Activated CD4-positive, alpha-beta memory T cell treated with anti-CD3 and anti-CD28 coated beads, Interleukin-2, amount 10 ng/mL, durations not matched to agents 7 days and 5 days (primary cell): ENCODE measurements at regions not wholly inside any gene's neighbourhood (a gene's known extent, or its start where the extent isn't known, plus 50 kb on each side); places are given as distances from the start of the nearest gene placed in this dataset.
A peak's percentile ranks its signal among the peaks of the same experiment; 100 is the strongest.

Experiments used
- CTCF ChIA-PET: fragments of 350-600 bp; sonication (Branson Sonifier 250); formaldehyde crosslinking; loops from one replicate; lab custom pipeline; 2021; ENCODE audit warnings: antibody characterized with exemption, inconsistent platforms; lab: Charles Lee
- POLR2A ChIA-PET: fragments of 350-600 bp; sonication (Branson Sonifier 250); formaldehyde crosslinking; loops from one replicate; lab custom pipeline; 2021; ENCODE audit warnings: antibody characterized with exemption; lab: Charles Lee
- DNase-seq: peaks from one replicate; pipeline ENCODE4 v3.0.0-alpha.2; 2020
- H3K27ac Mint-ChIP-seq: one replicate; pipeline ENCODE4 v1.8.0; 2021; ENCODE audit warnings: mild to moderate bottlenecking, mixed read lengths
- H3K27me3 Mint-ChIP-seq: one replicate; pipeline ENCODE4 v1.8.0; 2021; ENCODE audit warnings: mixed read lengths
- H3K36me3 Mint-ChIP-seq: one replicate; pipeline ENCODE4 v1.8.0; 2021; ENCODE audit warnings: low read depth, mixed read lengths
- H3K4me1 Mint-ChIP-seq: one replicate; pipeline ENCODE4 v1.8.0; 2021; ENCODE audit warnings: mixed read lengths
- H3K4me3 Mint-ChIP-seq: one replicate; pipeline ENCODE4 v1.8.0; 2021; ENCODE audit warnings: mild to moderate bottlenecking, mixed read lengths
- H3K9me3 Mint-ChIP-seq: one replicate; pipeline ENCODE4 v1.8.0; 2021; ENCODE audit warnings: mixed read lengths

- H3K4me1 Mint-ChIP-seq, result peaks cover 25% of the 10 kb centered on the region
Observed at GRCh38 chr6:149223120-149223903, 94.2 kb upstream of the TAB2 start.

GRCh38 chr6:149223904-149224351, 93.6 kb upstream of the TAB2 start:
- no peaks in the 10 kb centered on the region for H3K27me3 Mint-ChIP-seq
- H3K4me3 Mint-ChIP-seq, result no peak overlapping the region
- H3K36me3 Mint-ChIP-seq, result peaks cover 67% of the 10 kb centered on the region
- no peak for DNase-seq
- no peak overlapping the region for H3K27ac Mint-ChIP-seq
- peaks cover 7% of the 10 kb centered on the region for H3K9me3 Mint-ChIP-seq
- ChIA-PET POLR2A (interaction anchor here (1.4 kb wide), 1 partner anchor 12 kb away, joined by 6 read pairs; no protein-coding TSS in a partner anchor), CTCF (interaction anchor here (1.2 kb wide), 1 partner anchor 8 kb away, joined by 3 read pairs; no protein-coding TSS in a partner anchor)
- peaks cover 19% of the 10 kb centered on the region for H3K4me1 Mint-ChIP-seq

More at GRCh38 chr6:149223120-149223903, 94.2 kb upstream of the TAB2 start:
- ChIA-PET CTCF (interaction anchor here (1.2 kb wide), 1 partner anchor 9 kb away, joined by 3 read pairs; no protein-coding TSS in a partner anchor), POLR2A (interaction anchor here (0.8 to 1.4 kb wide), 3 partner anchors 8 to 11 kb away, joined by 3 to 6 read pairs (median 3); no protein-coding TSS in a partner anchor)
- Mint-ChIP-seq H3K4me3 (no peak overlapping the region), H3K36me3 (peaks cover 63% of the 10 kb centered on the region), H3K9me3 (peaks cover 7% of the 10 kb centered on the region), H3K27me3 (no peaks in the 10 kb centered on the region), H3K27ac (no peak overlapping the region)
- no peak for DNase-seq

GRCh38 chr6:149224399-149224798, 93.1 kb upstream of the TAB2 start:
- Mint-ChIP-seq H3K9me3 (peaks cover 7% of the 10 kb centered on the region), H3K4me3 (no peak overlapping the region), H3K4me1 (peaks cover 17% of the 10 kb centered on the region), H3K27ac (no peak overlapping the region), H3K27me3 (no peaks in the 10 kb centered on the region), H3K36me3 (peaks cover 68% of the 10 kb centered on the region)
- ChIA-PET CTCF (no interaction called here), POLR2A (no interaction called here)
- no peak for DNase-seq

DNA sequence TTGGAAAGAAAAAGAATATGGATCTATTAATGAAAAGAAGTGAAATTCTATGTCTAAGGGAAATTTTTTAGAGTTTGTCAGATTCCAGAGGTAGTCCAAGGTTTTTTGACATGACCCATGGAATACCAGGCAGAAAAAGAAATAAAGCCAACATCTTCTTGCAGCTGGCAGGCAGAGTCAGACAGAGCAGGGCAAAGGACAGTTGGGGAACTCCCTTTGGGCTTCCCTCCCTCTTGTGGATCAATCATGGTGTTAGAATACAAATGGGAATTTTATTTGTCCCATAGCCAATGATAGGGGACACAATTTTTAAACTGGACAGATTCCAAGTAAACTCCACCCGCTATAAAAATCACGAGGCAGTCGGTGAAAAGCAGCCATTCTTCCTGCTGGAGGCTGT, 92.1 kb upstream of the TAB2 start:
- Mint-ChIP-seq H3K4me1 (peaks cover 16% of the 10 kb centered on the region), H3K27me3 (no peaks in the 10 kb centered on the region), H3K9me3 (peaks cover 5% of the 10 kb centered on the region), H3K4me3 (no peak overlapping the region), H3K36me3 (peaks cover 67% of the 10 kb centered on the region), H3K27ac (no peak overlapping the region)
- no peak for DNase-seq
- CTCF ChIA-PET, result no interaction called here
- POLR2A ChIA-PET, result interaction anchor here (0.6 to 1.0 kb wide), 3 partner anchors 15 to 112 kb away, joined by 3 to 5 read pairs (median 3); no protein-coding TSS in a partner anchor

DNA sequence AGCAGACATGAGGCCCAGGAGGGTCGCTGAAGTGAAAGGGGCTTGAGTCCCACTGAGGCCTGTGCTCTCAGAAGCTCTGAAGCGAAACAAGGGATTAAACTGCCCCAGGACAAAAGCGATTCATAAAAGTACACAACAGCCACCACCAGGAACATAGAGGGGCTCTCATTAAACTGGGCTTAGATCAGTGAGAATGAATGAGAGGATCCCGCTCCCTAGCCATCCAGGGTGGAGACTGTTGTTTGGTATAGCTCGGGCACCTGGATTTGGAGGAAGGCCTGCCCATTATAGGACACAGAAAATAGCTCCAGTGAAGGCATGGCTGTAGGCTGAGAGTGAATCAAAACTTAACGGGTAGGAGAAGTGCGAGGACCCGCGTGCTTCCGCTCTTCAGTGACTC, 91.6 kb upstream of the TAB2 start:
- Mint-ChIP-seq H3K9me3 (peaks cover 6% of the 10 kb centered on the region), H3K4me3 (no peak overlapping the region)

DNA sequence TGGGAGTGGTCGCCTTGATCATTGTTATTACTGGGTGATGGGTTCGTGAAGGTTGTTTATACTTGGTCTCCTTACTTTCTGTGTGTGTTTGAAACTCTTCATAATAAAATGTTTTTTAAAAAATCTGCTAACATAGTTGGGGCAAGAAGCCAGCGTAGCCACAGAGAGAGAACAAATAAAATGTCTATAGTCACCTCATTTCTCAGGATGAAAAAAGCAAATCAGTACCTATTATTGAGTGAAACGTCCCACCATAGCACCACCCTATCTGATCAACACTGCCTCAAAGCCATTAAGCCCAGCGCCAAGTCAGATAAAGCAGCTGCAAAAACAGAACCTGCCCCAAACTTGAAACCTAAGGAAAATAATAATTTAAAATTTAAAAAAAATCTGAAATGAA, 89.7 kb upstream of the TAB2 start:
- CTCF ChIA-PET, result no interaction called here
- POLR2A ChIA-PET, result no interaction called here
- no peak overlapping the region for H3K4me3 Mint-ChIP-seq
- no peak for DNase-seq
- peaks cover 32% of the 10 kb centered on the region for H3K4me1 Mint-ChIP-seq
- H3K27ac Mint-ChIP-seq, result no peak overlapping the region
- H3K27me3 Mint-ChIP-seq, result no peaks in the 10 kb centered on the region
- peaks cover 4% of the 10 kb centered on the region for H3K9me3 Mint-ChIP-seq
- peaks cover 57% of the 10 kb centered on the region for H3K36me3 Mint-ChIP-seq

More for the DNA sequence above, 91.6 kb upstream of the TAB2 start:
- POLR2A ChIA-PET, result interaction anchor here (0.9 to 1.0 kb wide), 2 partner anchors 16 to 26 kb away, joined by 3 to 5 read pairs; no protein-coding TSS in a partner anchor
- Mint-ChIP-seq H3K27me3 (no peaks in the 10 kb centered on the region), H3K4me1 (peaks cover 18% of the 10 kb centered on the region), H3K36me3 (peaks cover 66% of the 10 kb centered on the region), H3K27ac (no peak overlapping the region)
- CTCF ChIA-PET, result no interaction called here
- no peak for DNase-seq

- peaks cover 38% of the 10 kb centered on the region for H3K4me1 Mint-ChIP-seq
- H3K27me3 Mint-ChIP-seq, result no peaks in the 10 kb centered on the region
- ChIA-PET CTCF (no interaction called here), POLR2A (no interaction called here)
- H3K27ac Mint-ChIP-seq, result no peak overlapping the region
- no peak overlapping the region for H3K4me3 Mint-ChIP-seq
- H3K9me3 Mint-ChIP-seq, result peaks cover 4% of the 10 kb centered on the region
- H3K36me3 Mint-ChIP-seq, result peaks cover 54% of the 10 kb centered on the region
- DNase-seq, result no peak
Observed at GRCh38 chr6:149228311-149228955, 89.1 kb upstream of the TAB2 start.

DNA sequence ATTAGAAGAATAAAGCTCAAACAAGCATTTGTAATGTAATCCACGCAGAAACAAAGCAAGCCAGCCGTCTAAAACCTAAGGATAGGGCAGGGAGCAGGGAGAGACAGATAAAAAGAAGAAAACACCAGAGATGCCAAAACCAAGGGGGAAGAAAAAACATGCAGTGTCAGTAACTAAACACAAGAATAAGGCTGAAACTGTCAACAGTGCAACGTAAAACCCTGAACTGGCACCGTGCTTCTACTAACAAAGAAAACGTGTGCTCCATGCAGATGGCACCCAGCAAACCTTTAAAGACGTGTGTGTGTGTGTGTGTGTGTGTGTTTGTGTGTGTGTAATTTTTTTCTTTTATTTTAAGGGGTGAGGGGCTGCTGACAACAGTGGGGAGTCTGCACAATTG, 88.4 kb upstream of the TAB2 start:
- no peak overlapping the region for H3K27ac Mint-ChIP-seq
- no peak for DNase-seq
- H3K4me1 Mint-ChIP-seq, result peaks cover 40% of the 10 kb centered on the region
- ChIA-PET POLR2A (no interaction called here), CTCF (no interaction called here)
- H3K4me3 Mint-ChIP-seq, result no peak overlapping the region
- peaks cover 4% of the 10 kb centered on the region for H3K9me3 Mint-ChIP-seq
- H3K27me3 Mint-ChIP-seq, result no peaks in the 10 kb centered on the region
- peaks cover 48% of the 10 kb centered on the region for H3K36me3 Mint-ChIP-seq

DNA sequence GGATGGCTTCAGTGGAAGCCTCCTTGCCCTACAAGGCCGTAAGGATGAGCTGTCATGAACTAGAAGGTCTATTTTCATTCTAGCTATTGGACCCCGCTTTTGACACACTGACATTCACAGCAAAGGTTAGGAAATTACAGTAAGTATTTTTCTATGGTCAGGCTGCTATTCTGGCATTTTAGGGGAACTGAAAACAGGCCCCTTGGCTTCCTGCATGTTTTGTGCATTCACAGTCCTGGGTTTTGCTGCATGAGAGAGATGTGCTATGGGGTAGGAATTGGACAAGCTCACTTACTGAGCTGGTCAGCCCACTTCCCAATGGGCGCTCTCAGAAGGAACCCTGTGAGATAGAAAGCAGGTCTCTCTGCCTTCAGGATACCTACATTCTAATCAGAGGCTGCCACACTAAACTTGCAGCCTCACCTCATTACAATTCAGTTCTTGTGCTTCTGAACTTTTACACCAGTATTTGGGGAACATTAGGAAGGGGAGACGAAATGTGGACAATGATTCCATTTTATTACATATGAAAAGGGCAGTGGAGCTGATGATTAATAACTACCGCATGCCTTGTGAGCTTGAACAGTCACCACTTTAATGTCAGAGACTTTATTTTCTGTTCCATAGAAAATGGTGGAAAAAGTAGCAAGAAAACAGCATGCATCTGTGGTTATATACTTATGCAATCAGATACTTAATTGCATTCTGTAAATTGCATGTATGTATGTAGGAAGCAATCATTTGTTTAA, 86.6 kb upstream of the TAB2 start:
- H3K4me1 Mint-ChIP-seq, result peaks cover 55% of the 10 kb centered on the region
- ChIA-PET CTCF (interaction anchor here (1.0 to 1.4 kb wide), 3 partner anchors 11 to 201 kb away, joined by 3 to 4 read pairs (median 3); no protein-coding TSS in a partner anchor), POLR2A (interaction anchor here (0.7 to 2.3 kb wide), 4 partner anchors 8 to 108 kb away, joined by 3 to 9 read pairs (median 6); partner anchors contain the start of gene TAB2)
- H3K27me3 Mint-ChIP-seq, result no peaks in the 10 kb centered on the region
- peaks cover 8% of the 10 kb centered on the region for H3K9me3 Mint-ChIP-seq
- H3K27ac Mint-ChIP-seq, result no peak overlapping the region
- no peak overlapping the region for H3K4me3 Mint-ChIP-seq
- no peak for DNase-seq
- H3K36me3 Mint-ChIP-seq, result peaks cover 50% of the 10 kb centered on the region

GRCh38 chr6:149231778-149232177, 85.7 kb upstream of the TAB2 start:
- peak overlapping the region; percentile 93 for H3K27ac Mint-ChIP-seq
- no peak for DNase-seq
- no peaks in the 10 kb centered on the region for H3K27me3 Mint-ChIP-seq
- ChIA-PET POLR2A (interaction anchor here (0.6 to 2.3 kb wide), 9 partner anchors 9 to 284 kb away, joined by 3 to 8 read pairs (median 3); partner anchors contain the start of gene TAB2), CTCF (interaction anchor here (0.9 to 1.8 kb wide), 4 partner anchors 8 to 200 kb away, joined by 3 to 4 read pairs (median 3); no protein-coding TSS in a partner anchor)
- H3K4me3 Mint-ChIP-seq, result no peak overlapping the region
- peaks cover 12% of the 10 kb centered on the region for H3K9me3 Mint-ChIP-seq
- H3K4me1 Mint-ChIP-seq, result peaks cover 51% of the 10 kb centered on the region
- H3K36me3 Mint-ChIP-seq, result peaks cover 50% of the 10 kb centered on the region

DNA sequence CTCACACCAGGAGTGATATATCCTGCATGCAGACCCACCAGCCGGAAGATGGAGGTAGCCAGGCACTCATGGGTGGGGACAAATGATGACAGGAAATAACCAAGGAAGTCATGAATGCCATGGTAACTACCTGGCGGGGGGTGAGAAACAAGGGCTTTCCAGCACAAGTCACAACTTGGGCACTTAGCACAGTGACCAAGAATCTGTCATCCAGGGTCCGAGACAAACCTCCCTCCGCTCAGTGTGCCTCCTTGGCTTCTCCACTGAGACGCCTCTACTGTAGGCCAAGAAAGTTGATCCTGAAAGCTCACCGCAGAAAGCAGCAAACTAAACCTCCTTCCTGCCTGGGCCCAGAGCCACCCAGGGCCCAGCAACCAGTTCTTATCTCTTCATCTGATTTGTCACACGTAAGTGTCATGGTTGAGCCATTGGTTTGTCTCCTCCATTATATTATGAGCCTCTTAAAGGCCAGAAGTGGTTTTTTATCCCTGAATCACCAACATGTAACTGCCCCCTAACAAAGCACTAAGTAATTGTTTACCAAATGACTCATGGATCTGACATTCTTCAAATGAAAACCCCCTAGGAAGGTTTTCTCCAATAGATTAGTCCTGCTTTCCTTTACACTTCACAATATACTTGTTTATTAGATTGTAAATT, 84.3 kb upstream of the TAB2 start:
- DNase-seq, result peak; percentile 76
- Mint-ChIP-seq H3K27ac (peak overlapping the region; percentile 93), H3K36me3 (peaks cover 55% of the 10 kb centered on the region), H3K9me3 (peaks cover 24% of the 10 kb centered on the region), H3K4me3 (peak overlapping the region; percentile 72), H3K27me3 (no peaks in the 10 kb centered on the region), H3K4me1 (peaks cover 51% of the 10 kb centered on the region)
- ChIA-PET POLR2A (interaction anchor here (0.6 to 2.3 kb wide), 12 partner anchors 20 to 201 kb away, joined by 3 to 10 read pairs (median 4); partner anchors contain the start of gene TAB2), CTCF (interaction anchor here (1.8 kb wide), 1 partner anchor 148 kb away, joined by 4 read pairs; no protein-coding TSS in a partner anchor)
